WTC11 (cell line): ENCODE measurements at regions not wholly inside any gene's neighbourhood (a gene's known extent, or its start where the extent isn't known, plus 50 kb on each side); places are given as distances from the start of the nearest gene placed in this dataset.

Experiments used
- ATAC-seq: fragments of 200-7000 bp; cut with Tn5 transposase; 2 replicates; pipeline ENCODE4 v1.10.0; 2021; ENCODE audit warnings: mild to moderate bottlenecking, moderate library complexity
- CTCF ChIA-PET: fragments of 300-600 bp; sonication (Branson Sonifier 250); formaldehyde crosslinking; loops from one replicate; lab custom pipeline; 2021; ENCODE audit warnings: antibody characterized with exemption; lab: Charles Lee
- POLR2A ChIA-PET: fragments of 350-600 bp; sonication (Branson Sonifier 250); formaldehyde crosslinking; loops from one replicate; lab custom pipeline; 2021; ENCODE audit warnings: antibody characterized with exemption; lab: Charles Lee
- DNase-seq: peaks from one replicate; pipeline ENCODE4 v3.0.0; 2021; ENCODE audit warnings: low spot score
- H3K27ac Mint-ChIP-seq: 2 replicates; pipeline ENCODE4 v1.8.0; 2021; ENCODE audit warnings: mixed read lengths
- H3K27me3 Mint-ChIP-seq: 2 replicates; pipeline ENCODE4 v1.8.0; 2021; ENCODE audit warnings: low read depth, mild to moderate bottlenecking, moderate library complexity, mixed read lengths
- H3K36me3 Mint-ChIP-seq: 2 replicates; pipeline ENCODE4 v1.8.0; 2021; ENCODE audit warnings: mixed read lengths
- H3K4me1 Mint-ChIP-seq: 2 replicates; pipeline ENCODE4 v1.8.0; 2022; ENCODE audit warnings: mixed read lengths
- H3K4me3 Mint-ChIP-seq: 2 replicates; pipeline ENCODE4 v1.8.0; 2021; ENCODE audit warnings: mild to moderate bottlenecking, moderate library complexity, mixed read lengths
- H3K9me3 Mint-ChIP-seq: 2 replicates; pipeline ENCODE4 v1.8.0; 2021; ENCODE audit warnings: mixed read lengths
- ATF1 ChIP-seq: sonication (generic); formaldehyde crosslinking; IDR thresholded peaks from 2 replicates; pipeline ENCODE4 v1.8.1; 2023; ENCODE audit warnings: mild to moderate bottlenecking, moderate library complexity, missing genetic modification reagents
- CBFB ChIP-seq: sonication (generic); formaldehyde crosslinking; IDR thresholded peaks from 2 replicates; pipeline ENCODE4 v1.8.1; 2022; ENCODE audit warnings: mild to moderate bottlenecking, low read depth, missing genetic modification reagents
- CREB1 ChIP-seq: sonication (generic); formaldehyde crosslinking; IDR thresholded peaks from 2 replicates; pipeline ENCODE4 v1.8.0; 2023; ENCODE audit warnings: mild to moderate bottlenecking, missing genetic modification reagents
- GRHL2 ChIP-seq: fragments of 250-450 bp; sonication (Bioruptor Pico); IDR thresholded peaks from 2 replicates; pipeline ENCODE4 v1.8.0; 2022; ENCODE audit warnings: mild to moderate bottlenecking, moderate library complexity; ENCODE audit not compliant: insufficient replicate concordance, severe bottlenecking
- MXD4 ChIP-seq: fragments of 250-450 bp; sonication (Bioruptor Pico); IDR thresholded peaks from 2 replicates; pipeline ENCODE4 v1.8.0; 2021; ENCODE audit warnings: mild to moderate bottlenecking, moderate library complexity, borderline replicate concordance
- MYBL2 ChIP-seq: sonication (generic); formaldehyde crosslinking; IDR thresholded peaks from 2 replicates; pipeline ENCODE4 v1.8.1; 2023; ENCODE audit warnings: mild to moderate bottlenecking, moderate library complexity, missing genetic modification reagents
- SP1 ChIP-seq: sonication (generic); formaldehyde crosslinking; conservative IDR thresholded peaks from 2 replicates; pipeline ENCODE4 v1.8.1; 2022; ENCODE audit warnings: missing genetic modification reagents
- TEAD4 ChIP-seq: sonication (generic); formaldehyde crosslinking; IDR thresholded peaks from 2 replicates; pipeline ENCODE4 v1.8.0; 2022; ENCODE audit warnings: mild to moderate bottlenecking, missing genetic modification reagents
- TP53 ChIP-seq: sonication (generic); formaldehyde crosslinking; IDR thresholded peaks from 2 replicates; pipeline ENCODE4 v1.8.1; 2023; ENCODE audit warnings: mild to moderate bottlenecking, missing genetic modification reagents
- ZNF232 ChIP-seq: sonication (generic); formaldehyde crosslinking; IDR thresholded peaks from 2 replicates; pipeline ENCODE4 v1.8.0; 2022; ENCODE audit warnings: mild to moderate bottlenecking, missing genetic modification reagents
- TF ChIP-seq, protein P1 (sequence below): sonication (generic); formaldehyde crosslinking; IDR thresholded peaks from 2 replicates; pipeline ENCODE4 v1.8.1; 2022; ENCODE audit warnings: mild to moderate bottlenecking, missing genetic modification reagents, moderate library complexity, borderline replicate concordance
- TF ChIP-seq, protein P2 (sequence below): fragments of 250-450 bp; sonication (Bioruptor Pico); IDR thresholded peaks from 2 replicates; pipeline ENCODE4 v1.9.0; 2021; ENCODE audit warnings: mild to moderate bottlenecking
- TF ChIP-seq, protein P3 (sequence below): sonication (generic); formaldehyde crosslinking; IDR thresholded peaks from 2 replicates; pipeline ENCODE4 v1.8.1; 2022; ENCODE audit warnings: missing genetic modification reagents, borderline replicate concordance
- TF ChIP-seq, protein P4 (sequence below): sonication (generic); formaldehyde crosslinking; IDR thresholded peaks from 2 replicates; pipeline ENCODE4 v1.8.0; 2023; ENCODE audit warnings: missing genetic modification reagents, mild to moderate bottlenecking, borderline replicate concordance
- TF ChIP-seq, protein P5 (sequence below): sonication (generic); formaldehyde crosslinking; IDR thresholded peaks from 2 replicates; pipeline ENCODE4 v1.8.0; 2022; ENCODE audit warnings: mild to moderate bottlenecking, missing genetic modification reagents
- TF ChIP-seq, protein P6 (sequence below): sonication (generic); formaldehyde crosslinking; IDR thresholded peaks from 2 replicates; pipeline ENCODE4 v1.8.1; 2023; ENCODE audit warnings: mild to moderate bottlenecking, missing genetic modification reagents, moderate library complexity
- TF ChIP-seq, protein P7 (sequence below): sonication (generic); formaldehyde crosslinking; IDR thresholded peaks from 2 replicates; pipeline ENCODE4 v1.8.1; 2023; ENCODE audit warnings: mild to moderate bottlenecking, moderate library complexity, missing genetic modification reagents

DNA sequence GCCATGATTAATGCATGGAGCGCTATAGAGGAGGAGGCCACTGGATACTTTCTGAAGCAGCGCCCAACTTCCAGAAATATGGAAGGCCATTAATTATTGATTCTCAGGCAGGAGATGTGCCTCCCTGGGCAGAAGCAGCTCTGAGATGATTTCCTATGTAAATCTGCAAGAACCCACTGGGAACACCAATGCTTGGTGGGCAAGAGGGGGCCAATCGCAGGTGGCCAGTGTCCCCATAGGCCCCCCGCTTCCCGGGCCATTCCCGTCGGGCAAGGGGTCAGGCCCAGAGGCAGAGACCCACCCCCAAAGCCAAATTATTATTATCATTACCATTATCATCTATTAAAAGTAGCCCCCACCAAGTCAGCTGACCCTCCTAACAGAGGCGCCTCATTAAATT lies 288.0 kb upstream of the TLE3 start:
- Mint-ChIP-seq H3K9me3 (peaks cover 12% of the 10 kb centered on the region), H3K36me3 (no peaks in the 10 kb centered on the region; the same call in 1 of the 2 replicates), H3K4me1 (peaks cover 21% of the 10 kb centered on the region), H3K4me3 (no peak overlapping the region), H3K27ac (no peak overlapping the region), H3K27me3 (no peaks in the 10 kb centered on the region)
- ATAC-seq, result no peak
- ChIA-PET POLR2A (no interaction called here), CTCF (no interaction called here)
- no peak for TF ChIP-seq TP53
- TF ChIP-seq, protein P1, sequence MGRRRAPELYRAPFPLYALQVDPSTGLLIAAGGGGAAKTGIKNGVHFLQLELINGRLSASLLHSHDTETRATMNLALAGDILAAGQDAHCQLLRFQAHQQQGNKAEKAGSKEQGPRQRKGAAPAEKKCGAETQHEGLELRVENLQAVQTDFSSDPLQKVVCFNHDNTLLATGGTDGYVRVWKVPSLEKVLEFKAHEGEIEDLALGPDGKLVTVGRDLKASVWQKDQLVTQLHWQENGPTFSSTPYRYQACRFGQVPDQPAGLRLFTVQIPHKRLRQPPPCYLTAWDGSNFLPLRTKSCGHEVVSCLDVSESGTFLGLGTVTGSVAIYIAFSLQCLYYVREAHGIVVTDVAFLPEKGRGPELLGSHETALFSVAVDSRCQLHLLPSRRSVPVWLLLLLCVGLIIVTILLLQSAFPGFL (CRISPR knock-in tag), result no peak
- DNase-seq, result no peak

DNA sequence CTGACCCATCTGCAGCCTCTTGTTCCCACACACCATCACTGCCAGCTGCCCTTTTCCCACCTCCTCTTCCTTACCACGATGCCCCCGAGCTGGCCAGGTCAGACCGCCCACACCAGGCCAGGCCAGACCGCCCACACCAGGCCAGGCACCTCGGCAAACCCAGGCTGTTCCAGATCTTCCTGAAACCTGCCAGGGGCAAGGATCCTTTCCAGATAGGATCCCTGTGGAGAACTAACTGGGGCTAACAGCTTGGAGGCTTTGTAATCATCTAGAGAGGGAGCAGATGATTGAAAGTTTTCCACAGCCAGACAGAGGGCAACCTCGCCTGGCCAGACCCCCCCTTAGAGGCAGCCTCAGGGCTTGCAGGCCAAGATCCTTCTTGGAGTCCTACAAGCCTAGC lies 287.3 kb upstream of the TLE3 start:
- Mint-ChIP-seq H3K4me3 (no peak overlapping the region), H3K36me3 (no peaks in the 10 kb centered on the region; the same call in 1 of the 2 replicates), H3K9me3 (peaks cover 10% of the 10 kb centered on the region), H3K27ac (no peak overlapping the region), H3K4me1 (peaks cover 21% of the 10 kb centered on the region), H3K27me3 (no peaks in the 10 kb centered on the region)
- ATAC-seq, result no peak
- CTCF ChIA-PET, result no interaction called here
- POLR2A ChIA-PET, result interaction anchor here (0.7 kb wide), 1 partner anchor 218 kb away, joined by 3 read pairs; no protein-coding TSS in a partner anchor
- DNase-seq, result no peak
- TF ChIP-seq, protein P2, sequence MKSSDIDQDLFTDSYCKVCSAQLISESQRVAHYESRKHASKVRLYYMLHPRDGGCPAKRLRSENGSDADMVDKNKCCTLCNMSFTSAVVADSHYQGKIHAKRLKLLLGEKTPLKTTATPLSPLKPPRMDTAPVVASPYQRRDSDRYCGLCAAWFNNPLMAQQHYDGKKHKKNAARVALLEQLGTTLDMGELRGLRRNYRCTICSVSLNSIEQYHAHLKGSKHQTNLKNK (CRISPR knock-in tag), result no peak
- TF ChIP-seq CREB1 (CRISPR knock-in tag), result no peak
- TF ChIP-seq MYBL2 (CRISPR knock-in tag), result no peak
- TF ChIP-seq, protein P3, sequence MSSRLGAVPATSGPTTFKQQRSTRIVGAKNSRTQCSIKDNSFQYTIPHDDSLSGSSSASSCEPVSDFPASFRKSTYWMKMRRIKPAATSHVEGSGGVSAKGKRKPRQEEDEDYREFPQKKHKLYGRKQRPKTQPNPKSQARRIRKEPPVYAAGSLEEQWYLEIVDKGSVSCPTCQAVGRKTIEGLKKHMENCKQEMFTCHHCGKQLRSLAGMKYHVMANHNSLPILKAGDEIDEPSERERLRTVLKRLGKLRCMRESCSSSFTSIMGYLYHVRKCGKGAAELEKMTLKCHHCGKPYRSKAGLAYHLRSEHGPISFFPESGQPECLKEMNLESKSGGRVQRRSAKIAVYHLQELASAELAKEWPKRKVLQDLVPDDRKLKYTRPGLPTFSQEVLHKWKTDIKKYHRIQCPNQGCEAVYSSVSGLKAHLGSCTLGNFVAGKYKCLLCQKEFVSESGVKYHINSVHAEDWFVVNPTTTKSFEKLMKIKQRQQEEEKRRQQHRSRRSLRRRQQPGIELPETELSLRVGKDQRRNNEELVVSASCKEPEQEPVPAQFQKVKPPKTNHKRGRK, result no peak
- TF ChIP-seq, protein P4, sequence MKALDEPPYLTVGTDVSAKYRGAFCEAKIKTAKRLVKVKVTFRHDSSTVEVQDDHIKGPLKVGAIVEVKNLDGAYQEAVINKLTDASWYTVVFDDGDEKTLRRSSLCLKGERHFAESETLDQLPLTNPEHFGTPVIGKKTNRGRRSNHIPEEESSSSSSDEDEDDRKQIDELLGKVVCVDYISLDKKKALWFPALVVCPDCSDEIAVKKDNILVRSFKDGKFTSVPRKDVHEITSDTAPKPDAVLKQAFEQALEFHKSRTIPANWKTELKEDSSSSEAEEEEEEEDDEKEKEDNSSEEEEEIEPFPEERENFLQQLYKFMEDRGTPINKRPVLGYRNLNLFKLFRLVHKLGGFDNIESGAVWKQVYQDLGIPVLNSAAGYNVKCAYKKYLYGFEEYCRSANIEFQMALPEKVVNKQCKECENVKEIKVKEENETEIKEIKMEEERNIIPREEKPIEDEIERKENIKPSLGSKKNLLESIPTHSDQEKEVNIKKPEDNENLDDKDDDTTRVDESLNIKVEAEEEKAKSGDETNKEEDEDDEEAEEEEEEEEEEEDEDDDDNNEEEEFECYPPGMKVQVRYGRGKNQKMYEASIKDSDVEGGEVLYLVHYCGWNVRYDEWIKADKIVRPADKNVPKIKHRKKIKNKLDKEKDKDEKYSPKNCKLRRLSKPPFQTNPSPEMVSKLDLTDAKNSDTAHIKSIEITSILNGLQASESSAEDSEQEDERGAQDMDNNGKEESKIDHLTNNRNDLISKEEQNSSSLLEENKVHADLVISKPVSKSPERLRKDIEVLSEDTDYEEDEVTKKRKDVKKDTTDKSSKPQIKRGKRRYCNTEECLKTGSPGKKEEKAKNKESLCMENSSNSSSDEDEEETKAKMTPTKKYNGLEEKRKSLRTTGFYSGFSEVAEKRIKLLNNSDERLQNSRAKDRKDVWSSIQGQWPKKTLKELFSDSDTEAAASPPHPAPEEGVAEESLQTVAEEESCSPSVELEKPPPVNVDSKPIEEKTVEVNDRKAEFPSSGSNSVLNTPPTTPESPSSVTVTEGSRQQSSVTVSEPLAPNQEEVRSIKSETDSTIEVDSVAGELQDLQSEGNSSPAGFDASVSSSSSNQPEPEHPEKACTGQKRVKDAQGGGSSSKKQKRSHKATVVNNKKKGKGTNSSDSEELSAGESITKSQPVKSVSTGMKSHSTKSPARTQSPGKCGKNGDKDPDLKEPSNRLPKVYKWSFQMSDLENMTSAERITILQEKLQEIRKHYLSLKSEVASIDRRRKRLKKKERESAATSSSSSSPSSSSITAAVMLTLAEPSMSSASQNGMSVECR (CRISPR knock-in tag), result no peak
- no peak for TF ChIP-seq ZNF232 (CRISPR knock-in tag)
- TF ChIP-seq TEAD4, result no peak
- TF ChIP-seq ATF1 (CRISPR knock-in tag), result no peak
- no peak for TF ChIP-seq MXD4 (CRISPR knock-in tag)
- no peak for TF ChIP-seq GRHL2 (CRISPR knock-in tag)
- TF ChIP-seq, protein P5, sequence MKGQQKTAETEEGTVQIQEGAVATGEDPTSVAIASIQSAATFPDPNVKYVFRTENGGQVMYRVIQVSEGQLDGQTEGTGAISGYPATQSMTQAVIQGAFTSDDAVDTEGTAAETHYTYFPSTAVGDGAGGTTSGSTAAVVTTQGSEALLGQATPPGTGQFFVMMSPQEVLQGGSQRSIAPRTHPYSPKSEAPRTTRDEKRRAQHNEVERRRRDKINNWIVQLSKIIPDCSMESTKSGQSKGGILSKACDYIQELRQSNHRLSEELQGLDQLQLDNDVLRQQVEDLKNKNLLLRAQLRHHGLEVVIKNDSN, result no peak
- TF ChIP-seq SP1, result no peak
- no peak for TF ChIP-seq CBFB (CRISPR knock-in tag)
- TF ChIP-seq, protein P6, sequence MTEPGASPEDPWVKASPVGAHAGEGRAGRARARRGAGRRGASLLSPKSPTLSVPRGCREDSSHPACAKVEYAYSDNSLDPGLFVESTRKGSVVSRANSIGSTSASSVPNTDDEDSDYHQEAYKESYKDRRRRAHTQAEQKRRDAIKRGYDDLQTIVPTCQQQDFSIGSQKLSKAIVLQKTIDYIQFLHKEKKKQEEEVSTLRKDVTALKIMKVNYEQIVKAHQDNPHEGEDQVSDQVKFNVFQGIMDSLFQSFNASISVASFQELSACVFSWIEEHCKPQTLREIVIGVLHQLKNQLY (CRISPR knock-in tag), result no peak
- TF ChIP-seq, protein P7, sequence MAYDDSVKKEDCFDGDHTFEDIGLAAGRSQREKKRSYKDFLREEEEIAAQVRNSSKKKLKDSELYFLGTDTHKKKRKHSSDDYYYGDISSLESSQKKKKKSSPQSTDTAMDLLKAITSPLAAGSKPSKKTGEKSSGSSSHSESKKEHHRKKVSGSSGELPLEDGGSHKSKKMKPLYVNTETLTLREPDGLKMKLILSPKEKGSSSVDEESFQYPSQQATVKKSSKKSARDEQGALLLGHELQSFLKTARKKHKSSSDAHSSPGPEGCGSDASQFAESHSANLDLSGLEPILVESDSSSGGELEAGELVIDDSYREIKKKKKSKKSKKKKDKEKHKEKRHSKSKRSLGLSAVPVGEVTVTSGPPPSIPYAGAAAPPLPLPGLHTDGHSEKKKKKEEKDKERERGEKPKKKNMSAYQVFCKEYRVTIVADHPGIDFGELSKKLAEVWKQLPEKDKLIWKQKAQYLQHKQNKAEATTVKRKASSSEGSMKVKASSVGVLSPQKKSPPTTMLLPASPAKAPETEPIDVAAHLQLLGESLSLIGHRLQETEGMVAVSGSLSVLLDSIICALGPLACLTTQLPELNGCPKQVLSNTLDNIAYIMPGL (CRISPR knock-in tag), result no peak
